ENCODE measurements at regions not wholly inside any gene's neighbourhood (a gene's known extent, or its start where the extent isn't known, plus 50 kb on each side); places are given as distances from the start of the nearest gene placed in this dataset.
"Not testable (repeated sequence)": the region's sequence is repeated elsewhere in the genome, so short reads cannot be mapped to it uniquely, and the experiment has no call there.

GRCh38 chr1:70834365-70834764 is 213.3 kb downstream of the PTGER3 start:
- not testable (repeated sequence) for TF ChIP-seq CTCF (IDR thresholded peaks at IDR 0.05 in 2 of 3, conservative IDR thresholded peaks at IDR 0.05 in 1 of 3; ENCODE audit: control insufficient read depth in 2 of 3, extremely low read depth in 1 of 3, insufficient read depth in 1 of 3, low read depth in 3 of 3, low read length in 3 of 3); PBX3 (IDR thresholded peaks at IDR 0.05; ENCODE audit: insufficient replicate concordance, low read depth, low read length); FOXM1 (IDR thresholded peaks at IDR 0.05; ENCODE audit: low read depth, low read length); TAF1 (IDR thresholded peaks at IDR 0.05; ENCODE audit: borderline replicate concordance, low read depth, low read length)

All from GM12878 (cell line).